ENCODE measurements at regions not wholly inside any gene's neighbourhood (a gene's known extent, or its start where the extent isn't known, plus 50 kb on each side); places are given as distances from the start of the nearest gene placed in this dataset.

DNA sequence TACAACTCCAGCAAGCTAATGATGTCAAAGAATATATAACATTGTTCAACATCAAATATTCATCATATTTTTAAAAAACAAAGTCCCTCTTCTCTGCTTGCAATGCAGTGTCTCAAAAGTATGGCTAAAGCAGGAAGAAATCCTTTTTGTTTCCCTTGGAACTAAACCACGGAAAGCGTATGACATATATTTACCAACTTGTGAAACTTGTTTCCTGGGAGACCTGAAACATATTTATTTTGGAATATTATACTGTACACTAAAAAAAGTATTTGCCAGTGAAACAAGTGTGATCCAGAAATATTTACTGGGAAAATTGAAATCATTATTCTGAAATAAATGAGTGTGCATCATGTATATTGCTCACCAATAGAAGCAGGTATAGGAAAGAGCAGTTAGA lies 156.0 kb upstream of the ANKRD50 start:
- WGBS, 2 donors: 54 to 87% methylated on average over 2 of the region's 2 CpGs
- Histone ChIP-seq H3K36me3 (ENCODE audit: control insufficient read depth in 4 of 4, insufficient read depth in 4 of 4, low read length in 4 of 4) (no peaks in the 10 kb centered on the region), H3K9ac (ENCODE audit: insufficient read depth in 1 of 2, low read length in 2 of 2) (no peak overlapping the region), H3K4me1 (ENCODE audit: control insufficient read depth in 5 of 5, insufficient read depth in 5 of 5, low read length in 5 of 5) (no peaks in the 10 kb centered on the region), H3K27ac (ENCODE audit: low read depth in 1 of 2, low read length in 1 of 2) (no peak overlapping the region), H3K4me3 (no peak overlapping the region), H3K27me3 (ENCODE audit: control insufficient read depth in 3 of 3, insufficient read depth in 3 of 3, low read length in 2 of 3) (no peaks in the 10 kb centered on the region), H3K9me3 (ENCODE audit: control insufficient read depth in 4 of 4, insufficient read depth in 3 of 4, low read length in 3 of 4) (no peaks in the 10 kb centered on the region)
- ATAC-seq (ENCODE audit: insufficient read depth, low FRiP score): no peak
- DNase-seq: peak in 1 of 3 donors; percentile 21
- TF ChIP-seq, protein P1, sequence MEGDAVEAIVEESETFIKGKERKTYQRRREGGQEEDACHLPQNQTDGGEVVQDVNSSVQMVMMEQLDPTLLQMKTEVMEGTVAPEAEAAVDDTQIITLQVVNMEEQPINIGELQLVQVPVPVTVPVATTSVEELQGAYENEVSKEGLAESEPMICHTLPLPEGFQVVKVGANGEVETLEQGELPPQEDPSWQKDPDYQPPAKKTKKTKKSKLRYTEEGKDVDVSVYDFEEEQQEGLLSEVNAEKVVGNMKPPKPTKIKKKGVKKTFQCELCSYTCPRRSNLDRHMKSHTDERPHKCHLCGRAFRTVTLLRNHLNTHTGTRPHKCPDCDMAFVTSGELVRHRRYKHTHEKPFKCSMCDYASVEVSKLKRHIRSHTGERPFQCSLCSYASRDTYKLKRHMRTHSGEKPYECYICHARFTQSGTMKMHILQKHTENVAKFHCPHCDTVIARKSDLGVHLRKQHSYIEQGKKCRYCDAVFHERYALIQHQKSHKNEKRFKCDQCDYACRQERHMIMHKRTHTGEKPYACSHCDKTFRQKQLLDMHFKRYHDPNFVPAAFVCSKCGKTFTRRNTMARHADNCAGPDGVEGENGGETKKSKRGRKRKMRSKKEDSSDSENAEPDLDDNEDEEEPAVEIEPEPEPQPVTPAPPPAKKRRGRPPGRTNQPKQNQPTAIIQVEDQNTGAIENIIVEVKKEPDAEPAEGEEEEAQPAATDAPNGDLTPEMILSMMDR (IDR thresholded peaks at IDR 0.05; ENCODE audit: control extremely low read depth, extremely low read depth): no peak

DNA sequence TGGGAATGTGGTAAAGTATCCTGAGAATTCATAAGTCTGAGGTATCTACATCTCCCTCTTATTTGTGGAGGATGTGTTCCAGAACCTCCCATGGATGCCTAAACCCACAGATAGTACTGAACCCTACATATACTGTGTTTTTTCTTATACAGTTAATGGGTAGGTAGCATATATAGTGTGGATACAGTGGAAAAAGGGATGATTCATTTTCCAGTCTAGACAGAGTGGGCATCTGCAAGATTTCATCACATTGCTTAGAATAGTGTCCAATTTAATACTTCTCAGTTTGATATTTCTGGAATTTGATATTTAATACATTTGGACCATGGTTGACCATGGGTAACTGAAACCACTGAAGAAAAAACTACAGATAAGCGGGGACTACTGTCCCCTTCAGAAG lies 155.0 kb upstream of the ANKRD50 start:
- Histone ChIP-seq H3K36me3 (ENCODE audit: control insufficient read depth in 4 of 4, insufficient read depth in 4 of 4, low read length in 4 of 4) (no peaks in the 10 kb centered on the region), H3K9me3 (ENCODE audit: control insufficient read depth in 4 of 4, insufficient read depth in 3 of 4, low read length in 3 of 4) (no peaks in the 10 kb centered on the region), H3K27ac (ENCODE audit: low read depth in 1 of 2, low read length in 1 of 2) (no peak overlapping the region), H3K27me3 (ENCODE audit: control insufficient read depth in 3 of 3, insufficient read depth in 3 of 3, low read length in 2 of 3) (no peaks in the 10 kb centered on the region), H3K9ac (ENCODE audit: insufficient read depth in 1 of 2, low read length in 2 of 2) (no peak overlapping the region), H3K4me1 (ENCODE audit: control insufficient read depth in 5 of 5, insufficient read depth in 5 of 5, low read length in 5 of 5) (no peaks in the 10 kb centered on the region), H3K4me3 (no peak overlapping the region)
- ATAC-seq (ENCODE audit: insufficient read depth, low FRiP score): no peak
- TF ChIP-seq, protein P1 (IDR thresholded peaks at IDR 0.05; ENCODE audit: control extremely low read depth, extremely low read depth): no peak
- no peak for DNase-seq
- 94% methylated on average over 1 of the region's 1 CpG for WGBS, 2 donors

DNA sequence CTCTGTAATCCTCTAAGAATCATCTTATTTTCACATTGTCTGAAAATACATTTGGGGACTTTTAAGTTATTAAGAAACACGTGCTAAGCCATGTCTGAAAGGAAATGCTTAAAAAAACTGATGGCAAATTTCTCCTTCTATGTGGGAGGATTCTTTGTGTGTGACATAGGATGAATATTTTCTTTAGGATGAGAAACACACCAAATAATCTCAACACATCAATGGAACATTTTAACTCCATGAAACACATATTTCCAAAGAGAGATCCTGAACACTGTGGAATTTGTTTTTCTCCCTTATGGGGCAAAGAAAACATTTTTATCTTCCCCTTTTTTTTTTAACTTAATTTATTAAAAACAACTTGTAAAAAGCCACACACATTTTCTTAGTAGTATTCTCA lies 153.8 kb upstream of the ANKRD50 start:
- Histone ChIP-seq H3K4me1 (ENCODE audit: control insufficient read depth in 5 of 5, insufficient read depth in 5 of 5, low read length in 5 of 5) (no peaks in the 10 kb centered on the region), H3K9me3 (ENCODE audit: control insufficient read depth in 4 of 4, insufficient read depth in 3 of 4, low read length in 3 of 4) (no peaks in the 10 kb centered on the region), H3K27ac (ENCODE audit: low read depth in 1 of 2, low read length in 1 of 2) (no peak overlapping the region), H3K9ac (ENCODE audit: insufficient read depth in 1 of 2, low read length in 2 of 2) (no peak overlapping the region), H3K4me3 (no peak overlapping the region), H3K27me3 (ENCODE audit: control insufficient read depth in 3 of 3, insufficient read depth in 3 of 3, low read length in 2 of 3) (no peaks in the 10 kb centered on the region), H3K36me3 (ENCODE audit: control insufficient read depth in 4 of 4, insufficient read depth in 4 of 4, low read length in 4 of 4) (no peaks in the 10 kb centered on the region)
- TF ChIP-seq, protein P1 (IDR thresholded peaks at IDR 0.05; ENCODE audit: control extremely low read depth, extremely low read depth): no peak
- WGBS, 2 donors: 71 to 78% methylated on average over 1 of the region's 1 CpG
- no peak for ATAC-seq (ENCODE audit: insufficient read depth, low FRiP score)
- DNase-seq: no peak

DNA sequence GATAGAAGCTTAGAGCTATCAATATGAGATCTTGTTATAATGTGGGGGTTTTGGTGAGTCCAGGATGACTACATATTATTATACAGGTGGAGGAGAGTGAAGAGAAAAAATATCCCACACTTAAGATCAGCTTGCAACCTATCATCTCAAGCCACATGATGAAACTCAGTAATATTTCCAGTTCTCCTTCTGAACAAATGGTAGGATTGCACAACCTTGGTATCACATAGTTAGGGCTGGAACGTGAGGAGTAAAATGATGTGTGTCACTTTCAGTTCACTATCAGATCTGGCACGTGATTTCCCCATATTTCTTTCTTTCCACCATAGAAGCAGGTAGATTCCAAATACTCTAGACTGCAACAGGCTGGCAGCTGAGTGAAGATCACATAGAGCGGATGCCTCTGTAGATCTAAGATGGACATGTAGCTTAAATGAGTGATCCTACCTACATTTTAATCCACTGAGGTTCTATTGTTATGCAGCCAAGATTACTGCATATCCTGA lies 150.6 kb upstream of the ANKRD50 start:
- TF ChIP-seq, protein P1 (IDR thresholded peaks at IDR 0.05; ENCODE audit: control extremely low read depth, extremely low read depth): no peak
- ATAC-seq (ENCODE audit: insufficient read depth, low FRiP score) (no peak), DNase-seq (no peak)
- Histone ChIP-seq H3K9me3 (ENCODE audit: control insufficient read depth in 4 of 4, insufficient read depth in 3 of 4, low read length in 3 of 4) (no peaks in the 10 kb centered on the region), H3K9ac (ENCODE audit: insufficient read depth in 1 of 2, low read length in 2 of 2) (no peak overlapping the region), H3K27me3 (ENCODE audit: control insufficient read depth in 3 of 3, insufficient read depth in 3 of 3, low read length in 2 of 3) (no peaks in the 10 kb centered on the region), H3K4me3 (no peak overlapping the region), H3K4me1 (ENCODE audit: control insufficient read depth in 5 of 5, insufficient read depth in 5 of 5, low read length in 5 of 5) (no peaks in the 10 kb centered on the region), H3K36me3 (ENCODE audit: control insufficient read depth in 4 of 4, insufficient read depth in 4 of 4, low read length in 4 of 4) (no peaks in the 10 kb centered on the region), H3K27ac (ENCODE audit: low read depth in 1 of 2, low read length in 1 of 2) (no peak overlapping the region)
- WGBS, 2 donors: 54 to 62% methylated on average over 3 of the region's 3 CpGs

All from lung (tissue), 11 donors.